ENCODE measurements at regions not wholly inside any gene's neighbourhood (a gene's known extent, or its start where the extent isn't known, plus 50 kb on each side); places are given as distances from the start of the nearest gene placed in this dataset.

- Histone ChIP-seq H3K4me3 (no peak overlapping the region), H3K27ac (no peak overlapping the region), H3K9me3 (ENCODE audit: low read depth, low read length) (no peaks in the 10 kb centered on the region), H3K36me3 (ENCODE audit: insufficient read depth, low read length) (no peaks in the 10 kb centered on the region), H3K9ac (ENCODE audit: insufficient read length) (no peak overlapping the region)
- DNase-seq (ENCODE audit: low read depth, low spot score) = no peak
- TF ChIP-seq POLR2AphosphoS5 (IDR thresholded peaks at IDR 0.05; ENCODE audit: borderline replicate concordance, low read depth, low read length) (no peak), FOXP2 (optimal IDR thresholded peaks at IDR 0.05; ENCODE audit: control extremely low read depth, extremely low read length, insufficient read depth) (no peak), EZH2 (IDR thresholded peaks at IDR 0.05) (no peak)
Observed at GRCh38 chr14:101197595-101198397, 294.3 kb upstream of the RTL1 start.

GRCh38 chr14:101198398-101199027 lies 295.0 kb upstream of the RTL1 start:
- TF ChIP-seq EZH2 (IDR thresholded peaks at IDR 0.05) (no peak), POLR2AphosphoS5 (IDR thresholded peaks at IDR 0.05; ENCODE audit: borderline replicate concordance, low read depth, low read length) (no peak), FOXP2 (optimal IDR thresholded peaks at IDR 0.05; ENCODE audit: control extremely low read depth, extremely low read length, insufficient read depth) (no peak)
- Histone ChIP-seq H3K27ac (no peak overlapping the region), H3K9ac (ENCODE audit: insufficient read length) (no peak overlapping the region), H3K36me3 (ENCODE audit: insufficient read depth, low read length) (no peaks in the 10 kb centered on the region), H3K4me3 (no peak overlapping the region), H3K9me3 (ENCODE audit: low read depth, low read length) (no peaks in the 10 kb centered on the region)
- DNase-seq (ENCODE audit: low read depth, low spot score) = no peak

GRCh38 chr14:101199028-101199770 lies 295.7 kb upstream of the RTL1 start:
- Histone ChIP-seq H3K27ac (no peak overlapping the region), H3K36me3 (ENCODE audit: insufficient read depth, low read length) (no peaks in the 10 kb centered on the region), H3K9ac (ENCODE audit: insufficient read length) (no peak overlapping the region), H3K9me3 (ENCODE audit: low read depth, low read length) (no peaks in the 10 kb centered on the region), H3K4me3 (no peak overlapping the region)
- DNase-seq (ENCODE audit: low read depth, low spot score) = no peak
- no peak for TF ChIP-seq POLR2AphosphoS5 (IDR thresholded peaks at IDR 0.05; ENCODE audit: borderline replicate concordance, low read depth, low read length)
- no peak for TF ChIP-seq EZH2 (IDR thresholded peaks at IDR 0.05)
- TF ChIP-seq FOXP2 (optimal IDR thresholded peaks at IDR 0.05; ENCODE audit: control extremely low read depth, extremely low read length, insufficient read depth) = no peak

- no peak for TF ChIP-seq POLR2AphosphoS5 (IDR thresholded peaks at IDR 0.05; ENCODE audit: borderline replicate concordance, low read depth, low read length)
- TF ChIP-seq EZH2 (IDR thresholded peaks at IDR 0.05) = no peak
- no peak for TF ChIP-seq FOXP2 (optimal IDR thresholded peaks at IDR 0.05; ENCODE audit: control extremely low read depth, extremely low read length, insufficient read depth)
Observed at GRCh38 chr14:101200008-101200649, 296.6 kb upstream of the RTL1 start.

GRCh38 chr14:101200650-101201516 lies 297.4 kb upstream of the RTL1 start:
- no peaks in the 10 kb centered on the region for H3K9me3 ChIP-seq (ENCODE audit: low read depth, low read length)
- TF ChIP-seq POLR2AphosphoS5 (IDR thresholded peaks at IDR 0.05; ENCODE audit: borderline replicate concordance, low read depth, low read length) (no peak), FOXP2 (optimal IDR thresholded peaks at IDR 0.05; ENCODE audit: control extremely low read depth, extremely low read length, insufficient read depth) (no peak), EZH2 (IDR thresholded peaks at IDR 0.05) (no peak)
- no peak overlapping the region for H3K9ac ChIP-seq (ENCODE audit: insufficient read length)
- no peak overlapping the region for H3K27ac ChIP-seq
- H3K36me3 ChIP-seq (ENCODE audit: insufficient read depth, low read length) = no peaks in the 10 kb centered on the region
- no peak for DNase-seq (ENCODE audit: low read depth, low spot score)
- H3K4me3 ChIP-seq = no peak overlapping the region

More at GRCh38 chr14:101200008-101200649, 296.6 kb upstream of the RTL1 start:
- Histone ChIP-seq H3K36me3 (ENCODE audit: insufficient read depth, low read length) (no peaks in the 10 kb centered on the region), H3K27ac (no peak overlapping the region), H3K4me3 (no peak overlapping the region), H3K9ac (ENCODE audit: insufficient read length) (no peak overlapping the region), H3K9me3 (ENCODE audit: low read depth, low read length) (no peaks in the 10 kb centered on the region)
- no peak for DNase-seq (ENCODE audit: low read depth, low spot score)

- Histone ChIP-seq H3K36me3 (ENCODE audit: insufficient read depth, low read length) (no peaks in the 10 kb centered on the region), H3K9ac (ENCODE audit: insufficient read length) (no peak overlapping the region), H3K9me3 (ENCODE audit: low read depth, low read length) (no peaks in the 10 kb centered on the region), H3K27ac (no peak overlapping the region), H3K4me3 (no peak overlapping the region)
- no peak for DNase-seq (ENCODE audit: low read depth, low spot score)
- TF ChIP-seq POLR2AphosphoS5 (IDR thresholded peaks at IDR 0.05; ENCODE audit: borderline replicate concordance, low read depth, low read length) (no peak), EZH2 (IDR thresholded peaks at IDR 0.05) (no peak), FOXP2 (optimal IDR thresholded peaks at IDR 0.05; ENCODE audit: control extremely low read depth, extremely low read length, insufficient read depth) (no peak)
Observed at GRCh38 chr14:101201535-101202151, 298.1 kb upstream of the RTL1 start.

Data from SK-N-MC (cell line).